MM.1S (cell line): ENCODE measurements at regions not wholly inside any gene's neighbourhood (a gene's known extent, or its start where the extent isn't known, plus 50 kb on each side); places are given as distances from the start of the nearest gene placed in this dataset.

Experiments
- CTCF ChIP-seq: fragments of 300-600 bp; sonication (generic); IDR thresholded peaks from 2 replicates; pipeline ENCODE4 v1.5.1; 2016; ENCODE audit warnings: antibody characterized with exemption, low read length, mixed read lengths
- EZH2 ChIP-seq: fragments of 300-600 bp; sonication (generic); optimal IDR thresholded peaks from 2 replicates; pipeline ENCODE3; 2017; ENCODE audit warnings: low read depth, mild to moderate bottlenecking, antibody characterized with exemption, low read length, mixed read lengths
- EZH2phosphoT487 ChIP-seq: fragments of 300-600 bp; sonication (generic); IDR thresholded peaks from 2 replicates; pipeline ENCODE4 v1.6.1; 2018; ENCODE audit warnings: antibody characterized with exemption, low read length

GRCh38 chr7:52161483-52161882, 844.9 kb upstream of the COBL start:
- TF ChIP-seq CTCF: no peak
- TF ChIP-seq EZH2: no peak
- TF ChIP-seq EZH2phosphoT487: no peak
